Testis (tissue), 2 donors: ENCODE measurements at regions not wholly inside any gene's neighbourhood (a gene's known extent, or its start where the extent isn't known, plus 50 kb on each side); places are given as distances from the start of the nearest gene placed in this dataset.

ENCODE experiments used
- CTCF ChIP-seq, 3 experiments: fragments of 450-650 bp in 2 of 3; fragments of 200-600 bp in 1 of 3; sonication (generic) in 1 of 3; IDR thresholded peaks; one replicate each; pipeline ENCODE4 v1.5.1; 2016 to 2019; ENCODE audit warnings: antibody characterized with exemption in 3 of 3, mild to moderate bottlenecking in 2 of 3, moderate library complexity in 1 of 3
- POLR2A ChIP-seq: fragments of 450-650 bp; IDR thresholded peaks from one replicate; pipeline ENCODE4 v1.6.1; 2017; ENCODE audit warnings: antibody characterized with exemption, mild to moderate bottlenecking, moderate library complexity

- TF ChIP-seq CTCF (IDR thresholded peaks at IDR 0.05) = no peak
- no peak for TF ChIP-seq POLR2A
These were observed 189.9 kb downstream of the HUNK start for GRCh38 chr21:32062591-32063227.
